HL-60 (cell line): ENCODE measurements at regions not wholly inside any gene's neighbourhood (a gene's known extent, or its start where the extent isn't known, plus 50 kb on each side); places are given as distances from the start of the nearest gene placed in this dataset.

Source experiments
- DNase-seq, 2 experiments: peaks; one replicate each; pipeline ENCODE4 v3.0.0-alpha.2; 2010 to 2020; ENCODE audit warnings: low read depth in 1 of 2, low spot score in 1 of 2
- H3K27ac ChIP-seq: fragments of 250-450 bp; sonication (Bioruptor Pico); replicated peaks from 2 replicates; pipeline ENCODE4 v1.5.1; 2020; ENCODE audit warnings: mild to moderate bottlenecking, moderate library complexity
- H3K27me3 ChIP-seq: fragments of 250-450 bp; sonication (Bioruptor Pico); 2 replicates; pipeline ENCODE4 v1.5.1; 2021; ENCODE audit warnings: mild to moderate bottlenecking, moderate library complexity; ENCODE audit not compliant: insufficient read depth, poor library complexity, severe bottlenecking
- H3K4me3 ChIP-seq: replicated peaks from 2 replicates; pipeline ENCODE4 v1.5.1; 2011; ENCODE audit warnings: mild to moderate bottlenecking, control low read depth, low read length; ENCODE audit not compliant: insufficient read depth
- CTCF ChIP-seq: IDR thresholded peaks from one replicate; pipeline ENCODE4 v1.5.1; 2011; ENCODE audit warnings: low read length, control low read depth, inconsistent platforms; ENCODE audit not compliant: insufficient read depth
- GABPA ChIP-seq: IDR thresholded peaks from 2 replicates; pipeline ENCODE4 v1.6.1; 2012; ENCODE audit warnings: low read depth
- POLR2AphosphoS5 ChIP-seq: IDR thresholded peaks from 2 replicates; pipeline ENCODE4 v1.6.1; 2012; ENCODE audit warnings: low read depth
- REST ChIP-seq: IDR thresholded peaks from 2 replicates; pipeline ENCODE4 v1.6.1; 2012; ENCODE audit warnings: low read depth; ENCODE audit not compliant: insufficient replicate concordance
- SPI1 ChIP-seq: IDR thresholded peaks from 2 replicates; pipeline ENCODE4 v1.6.1; 2012; ENCODE audit warnings: low read depth, mild to moderate bottlenecking, borderline replicate concordance

GRCh38 chr2:52269696-52270485 is 1238.0 kb upstream of the NRXN1 start:
- Histone ChIP-seq H3K4me3 (no peak overlapping the region), H3K27ac (no peak overlapping the region), H3K27me3 (no peaks in the 10 kb centered on the region)
- TF ChIP-seq REST (no peak), GABPA (no peak), SPI1 (no peak), CTCF (no peak), POLR2AphosphoS5 (no peak)
- no peak for DNase-seq

GRCh38 chr2:52264911-52265310 is 1233.0 kb upstream of the NRXN1 start:
- no peak for DNase-seq
- TF ChIP-seq SPI1: no peak
- TF ChIP-seq CTCF: no peak
- no peak for TF ChIP-seq GABPA
- no peak for TF ChIP-seq REST
- TF ChIP-seq POLR2AphosphoS5: no peak
- Histone ChIP-seq H3K27me3 (no peaks in the 10 kb centered on the region), H3K4me3 (no peak overlapping the region), H3K27ac (no peak overlapping the region)

- no peak for DNase-seq
- no peak for TF ChIP-seq GABPA
- no peak for TF ChIP-seq SPI1
- no peak for TF ChIP-seq POLR2AphosphoS5
- no peak for TF ChIP-seq CTCF
- TF ChIP-seq REST: no peak
- Histone ChIP-seq H3K27ac (no peak overlapping the region), H3K4me3 (no peak overlapping the region), H3K27me3 (no peaks in the 10 kb centered on the region)
Observed at GRCh38 chr2:52264488-52264887, 1232.6 kb upstream of the NRXN1 start.
